CD4-positive, alpha-beta T cell treated with Interleukin-6 for 4 hours (primary cell): ENCODE measurements at regions not wholly inside any gene's neighbourhood (a gene's known extent, or its start where the extent isn't known, plus 50 kb on each side); places are given as distances from the start of the nearest gene placed in this dataset.

Experiments used
- DNase-seq: peaks from one replicate; pipeline ENCODE4 v3.0.0-alpha.2; 2020; ENCODE audit warnings: mixed read lengths

DNA sequence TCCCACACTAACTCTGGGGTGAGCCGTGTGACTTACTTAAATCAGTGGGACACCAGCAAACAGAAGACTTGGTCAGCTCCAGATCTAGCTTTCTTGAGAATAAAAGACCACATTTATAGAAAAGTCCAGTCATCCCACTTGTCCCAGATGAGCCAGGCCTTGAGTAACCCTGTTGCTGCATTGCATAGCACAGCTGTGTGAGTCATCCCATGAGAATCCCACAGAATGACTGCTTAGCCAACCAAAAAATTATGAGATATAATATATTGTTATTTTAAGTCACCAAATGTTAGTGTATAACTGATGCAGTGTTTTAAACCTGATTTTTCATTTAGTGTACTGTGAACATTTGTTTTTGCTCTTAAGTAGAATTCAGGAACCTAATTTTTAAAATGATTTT lies 94.2 kb upstream of the FSHR start:
- no peak for DNase-seq

GRCh38 chr2:49241991-49242390 lies 87.7 kb upstream of the FSHR start:
- no peak for DNase-seq

GRCh38 chr2:49241501-49241900 lies 87.2 kb upstream of the FSHR start:
- DNase-seq, result no peak

DNA sequence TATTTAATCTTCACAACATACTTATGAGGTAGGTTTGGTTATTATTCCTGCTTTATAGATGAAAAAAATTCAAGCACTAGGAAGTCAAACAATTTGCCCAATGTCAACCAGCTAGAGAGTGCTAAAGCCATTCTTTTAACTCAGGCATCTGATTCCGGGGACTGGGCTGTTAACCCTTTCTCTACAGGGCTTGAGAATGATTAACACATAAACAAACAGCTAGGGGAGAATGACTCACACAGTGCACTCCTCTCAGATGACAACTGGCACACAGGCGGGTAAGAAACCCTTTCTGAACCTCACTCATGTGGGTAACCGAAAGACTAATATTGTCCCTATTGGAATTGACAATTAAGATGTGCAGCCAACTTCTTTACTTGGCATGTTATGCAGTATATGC lies 86.3 kb upstream of the FSHR start:
- no peak for DNase-seq

GRCh38 chr2:49238604-49238960 lies 84.3 kb upstream of the FSHR start:
- DNase-seq, result no peak

DNA sequence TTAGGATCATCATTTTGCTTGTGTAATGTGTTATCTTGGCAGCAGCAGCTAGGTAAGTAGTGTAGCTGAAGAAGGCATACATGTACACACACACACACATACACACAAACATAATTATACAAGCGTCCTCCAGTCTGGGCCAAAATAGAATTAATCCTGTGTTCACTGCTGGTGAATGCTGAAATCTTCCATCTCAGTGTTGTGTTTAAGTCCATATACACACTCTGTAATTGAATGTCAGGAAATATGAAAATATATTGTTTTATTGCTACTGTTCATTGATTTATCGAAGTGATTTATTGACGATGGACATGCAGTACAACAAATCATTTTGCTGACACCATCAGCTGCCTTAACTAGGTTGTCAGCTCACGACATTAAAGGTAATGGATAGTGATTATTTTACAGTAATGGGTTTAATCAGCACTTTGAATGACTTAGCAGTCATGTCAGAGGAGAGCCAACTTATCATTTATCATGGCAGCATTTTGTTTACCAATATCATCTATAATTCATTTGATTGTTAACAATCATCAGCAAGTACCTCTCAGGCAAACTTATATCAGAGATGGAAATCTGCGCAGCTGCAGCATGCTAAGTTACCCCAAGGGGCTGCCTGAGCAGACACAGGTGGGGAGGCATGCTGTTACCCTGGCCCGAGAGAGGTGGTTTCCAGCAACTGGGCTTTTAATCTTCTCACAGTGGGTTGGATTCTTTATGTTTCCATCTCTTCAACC lies 83.7 kb upstream of the FSHR start:
- DNase-seq, result no peak

DNA sequence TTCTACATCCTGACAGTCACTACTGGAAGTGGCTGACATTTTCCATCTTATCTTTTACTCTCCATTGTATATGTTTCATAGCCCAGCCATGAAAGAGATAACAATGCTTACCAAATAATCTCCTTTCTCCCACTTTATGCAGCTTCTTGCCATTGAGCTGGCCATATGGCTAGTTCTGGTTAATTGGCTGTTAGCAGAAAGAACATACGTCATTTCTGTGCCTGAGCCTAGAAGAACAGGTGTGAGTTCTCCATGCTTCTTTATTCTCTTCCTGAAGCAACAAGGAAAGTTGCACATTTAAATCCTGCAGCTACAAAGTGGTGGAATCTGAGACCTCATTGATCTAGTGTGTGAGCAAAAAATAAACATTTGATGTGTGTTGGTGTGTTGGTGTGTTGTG lies 82.0 kb upstream of the FSHR start:
- no peak for DNase-seq

GRCh38 chr2:49226360-49226759 lies 72.0 kb upstream of the FSHR start:
- DNase-seq, result no peak

DNA sequence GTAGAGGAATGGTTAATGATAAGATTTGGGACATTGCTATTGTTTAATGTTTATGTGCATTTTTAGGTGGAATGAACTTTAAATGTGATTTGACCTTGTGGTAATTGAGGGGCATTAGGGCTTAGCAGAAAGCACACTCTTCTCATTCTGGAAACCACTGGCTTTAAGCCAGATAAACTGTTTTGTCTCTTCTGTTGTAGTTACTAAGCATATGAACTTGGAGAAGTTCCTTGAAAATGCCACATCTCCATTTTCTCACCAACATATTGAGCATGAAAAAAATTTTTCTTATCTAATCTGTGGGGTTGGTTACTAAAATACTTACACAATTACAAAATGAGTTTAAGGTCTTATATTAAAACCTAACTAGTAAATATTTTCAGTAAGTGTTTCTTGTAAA lies 70.8 kb upstream of the FSHR start:
- DNase-seq, result no peak

GRCh38 chr2:49224426-49225010 lies 70.2 kb upstream of the FSHR start:
- no peak for DNase-seq

GRCh38 chr2:49222975-49223528 lies 68.7 kb upstream of the FSHR start:
- DNase-seq, result no peak

GRCh38 chr2:49219741-49220140 lies 65.4 kb upstream of the FSHR start:
- no peak for DNase-seq

DNA sequence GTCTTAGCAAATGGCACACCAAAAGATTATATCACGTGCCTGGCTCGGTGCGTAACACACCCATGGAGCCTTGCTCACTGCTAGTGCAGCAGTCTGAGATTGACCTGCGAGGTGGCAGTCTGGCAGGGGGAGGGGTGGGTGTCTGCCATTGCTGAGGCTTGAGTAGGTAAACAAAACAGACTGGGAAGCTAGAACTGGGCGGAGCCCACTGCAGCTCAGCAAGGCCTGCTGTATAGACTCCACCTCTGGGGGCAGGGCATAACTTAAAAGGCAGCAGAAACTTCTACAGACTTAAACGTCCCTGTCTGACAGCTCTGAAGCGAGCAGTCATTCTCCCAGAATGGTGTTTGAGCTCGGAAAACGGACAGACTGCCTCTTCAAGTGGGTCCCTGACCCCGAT lies 55.9 kb upstream of the FSHR start:
- DNase-seq, result no peak

DNA sequence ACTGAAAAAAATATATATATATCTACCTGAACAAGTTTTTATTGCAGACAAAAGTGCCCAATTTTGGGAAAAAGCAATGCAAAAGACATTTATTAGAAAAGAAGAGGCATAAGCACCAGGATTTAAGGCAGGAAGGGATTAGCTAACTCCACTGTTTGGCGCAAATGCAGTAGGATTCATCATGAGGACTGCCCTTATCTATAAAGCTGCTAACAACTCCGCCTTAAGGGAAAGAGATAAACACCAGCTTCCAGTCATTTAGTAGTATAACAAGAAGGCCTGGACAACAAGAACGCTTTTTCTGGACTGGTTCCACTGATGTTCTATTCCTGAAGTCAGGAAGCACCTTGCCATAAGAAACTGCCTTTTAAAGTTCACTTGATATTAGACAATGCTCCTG lies 52.9 kb upstream of the FSHR start:
- no peak for DNase-seq
